Breast epithelium (tissue), 3 donors: ENCODE measurements at regions not wholly inside any gene's neighbourhood (a gene's known extent, or its start where the extent isn't known, plus 50 kb on each side); places are given as distances from the start of the nearest gene placed in this dataset.

Source experiments
- CTCF ChIP-seq, 3 donors: fragments of 450-650 bp; IDR thresholded peaks; one replicate each; pipeline ENCODE4 v1.5.1; 2016 to 2017; ENCODE audit warnings: antibody characterized with exemption in 3 of 3, mild to moderate bottlenecking in 3 of 3, moderate library complexity in 3 of 3
- POLR2A ChIP-seq: fragments of 450-650 bp; IDR thresholded peaks from one replicate; pipeline ENCODE4 v1.6.1; 2016; ENCODE audit warnings: antibody characterized with exemption, mild to moderate bottlenecking, moderate library complexity
- POLR2AphosphoS5 ChIP-seq, 3 donors: sonication (generic); formaldehyde crosslinking; IDR thresholded peaks; one replicate each; pipeline ENCODE4 v1.6.1; 2017; ENCODE audit warnings: antibody characterized with exemption in 3 of 3

DNA sequence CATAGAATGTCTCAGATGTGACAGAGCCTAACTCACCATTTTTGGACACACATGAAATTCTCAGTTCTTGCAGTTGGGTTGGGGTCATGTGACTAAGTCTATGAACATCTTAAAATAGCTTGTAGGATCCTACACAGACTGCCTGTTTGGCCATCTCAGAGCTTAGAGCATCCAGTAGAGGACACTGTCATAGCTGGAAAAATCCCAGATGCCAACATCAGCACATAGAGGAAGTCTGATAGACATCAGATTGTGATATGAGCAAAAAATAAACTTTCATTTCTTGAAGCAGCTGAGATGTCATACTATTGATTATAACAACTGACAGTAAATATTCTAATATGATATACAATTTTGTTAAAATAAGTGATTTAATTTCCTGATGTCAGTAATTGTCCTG lies 207.1 kb downstream of the TRAM1L1 start:
- TF ChIP-seq CTCF (IDR thresholded peaks at IDR 0.05) = no peak
- TF ChIP-seq POLR2A = no peak
- no peak for TF ChIP-seq POLR2AphosphoS5 (IDR thresholded peaks at IDR 0.05)
